SK-N-SH treated with all-trans-retinoic acid at 6 μM for 48 hours (cell line): ENCODE measurements at regions not wholly inside any gene's neighbourhood (a gene's known extent, or its start where the extent isn't known, plus 50 kb on each side); places are given as distances from the start of the nearest gene placed in this dataset.

Experiments used
- ATAC-seq: fragments of 200-7000 bp; cut with Tn5 transposase; 3 replicates; pipeline ENCODE4 v1.9.1; 2020; ENCODE audit warnings: mild to moderate bottlenecking, moderate library complexity
- ARNTL ChIP-seq: fragments of 450-650 bp; formaldehyde crosslinking; IDR thresholded peaks from 2 replicates; pipeline ENCODE4 v1.5.0; 2020; ENCODE audit warnings: low read depth, mild to moderate bottlenecking, moderate library complexity, borderline replicate concordance
- BACH2 ChIP-seq: fragments of 250-450 bp; sonication (Bioruptor Pico); IDR thresholded peaks from 2 replicates; pipeline ENCODE4 v1.9.0; 2021; ENCODE audit warnings: mild to moderate bottlenecking, borderline replicate concordance
- CREB5 ChIP-seq: fragments of 250-450 bp; sonication (Bioruptor Pico); IDR thresholded peaks from 2 replicates; pipeline ENCODE4 v1.5.1; 2020; ENCODE audit warnings: low read depth, mild to moderate bottlenecking, moderate library complexity
- CSDC2 ChIP-seq: fragments of 250-450 bp; sonication (Bioruptor Pico); IDR thresholded peaks from 2 replicates; pipeline ENCODE4 v1.5.0; 2020; ENCODE audit warnings: mild to moderate bottlenecking, moderate library complexity
- CSRNP3 ChIP-seq: fragments of 250-450 bp; sonication (Bioruptor Pico); IDR thresholded peaks from 2 replicates; pipeline ENCODE4 v1.5.1; 2021; ENCODE audit warnings: mild to moderate bottlenecking, moderate library complexity
- ESRRG ChIP-seq: fragments of 250-450 bp; sonication (Bioruptor Pico); IDR thresholded peaks from 2 replicates; pipeline ENCODE4 v1.6.1; 2021; ENCODE audit warnings: mild to moderate bottlenecking
- GLIS3 ChIP-seq: fragments of 250-450 bp; sonication (Bioruptor Pico); IDR thresholded peaks from 2 replicates; pipeline ENCODE4 v1.5.0; 2020; ENCODE audit warnings: mild to moderate bottlenecking, moderate library complexity
- ISL1 ChIP-seq: fragments of 250-450 bp; sonication (Bioruptor Pico); IDR thresholded peaks from 2 replicates; pipeline ENCODE4 v2.1.2; 2022; ENCODE audit warnings: mild to moderate bottlenecking, moderate library complexity
- OSR1 ChIP-seq: fragments of 250-450 bp; sonication (Bioruptor Pico); IDR thresholded peaks from 2 replicates; pipeline ENCODE4 v1.8.0; 2022; ENCODE audit warnings: moderate library complexity, mild to moderate bottlenecking, inconsistent platforms
- PATZ1 ChIP-seq: fragments of 250-450 bp; sonication (Bioruptor Pico); IDR thresholded peaks from 2 replicates; pipeline ENCODE4 v1.8.0; 2020; ENCODE audit warnings: mild to moderate bottlenecking, moderate library complexity, borderline replicate concordance
- POU6F1 ChIP-seq: fragments of 250-450 bp; sonication (Bioruptor Pico); IDR thresholded peaks from 2 replicates; pipeline ENCODE4 v1.8.0; 2021; ENCODE audit warnings: low read depth, mild to moderate bottlenecking, moderate library complexity, borderline replicate concordance
- PPARA ChIP-seq: fragments of 250-450 bp; sonication (Bioruptor Pico); IDR thresholded peaks from 2 replicates; pipeline ENCODE4 v1.5.0; 2020; ENCODE audit warnings: mild to moderate bottlenecking, borderline replicate concordance
- RARB ChIP-seq: fragments of 250-450 bp; sonication (Bioruptor Pico); IDR thresholded peaks from 2 replicates; pipeline ENCODE4 v1.8.0; 2021; ENCODE audit warnings: mild to moderate bottlenecking, moderate library complexity
- TCF4 ChIP-seq: fragments of 250-450 bp; sonication (Bioruptor Pico); IDR thresholded peaks from 2 replicates; pipeline ENCODE4 v1.8.0; 2021; ENCODE audit warnings: mild to moderate bottlenecking, moderate library complexity, borderline replicate concordance
- TOX ChIP-seq: fragments of 250-450 bp; sonication (Bioruptor Pico); IDR thresholded peaks from 2 replicates; pipeline ENCODE4 v1.8.0; 2021; ENCODE audit warnings: mild to moderate bottlenecking, moderate library complexity, borderline replicate concordance
- TSHZ2 ChIP-seq: fragments of 250-450 bp; sonication (Bioruptor Pico); IDR thresholded peaks from 2 replicates; pipeline ENCODE4 v1.5.0; 2020; ENCODE audit warnings: mild to moderate bottlenecking, moderate library complexity
- ZC3H10 ChIP-seq: fragments of 250-450 bp; sonication (Bioruptor Pico); IDR thresholded peaks from 2 replicates; pipeline ENCODE4 v1.5.1; 2021; ENCODE audit warnings: mild to moderate bottlenecking, moderate library complexity
- ZFP3 ChIP-seq: fragments of 250-450 bp; sonication (Bioruptor Pico); IDR thresholded peaks from 2 replicates; pipeline ENCODE4 v1.5.0; 2020; ENCODE audit warnings: mild to moderate bottlenecking, moderate library complexity
- ZFP30 ChIP-seq: fragments of 450-650 bp; formaldehyde crosslinking; IDR thresholded peaks from 2 replicates; pipeline ENCODE4 v1.5.0; 2022; ENCODE audit warnings: mild to moderate bottlenecking, moderate library complexity
- ZNF565 ChIP-seq: fragments of 450-650 bp; formaldehyde crosslinking; conservative IDR thresholded peaks from 2 replicates; pipeline ENCODE4 v1.5.0; 2020; ENCODE audit warnings: low read depth, mild to moderate bottlenecking, moderate library complexity
- ZNF70 ChIP-seq: fragments of 450-650 bp; formaldehyde crosslinking; IDR thresholded peaks from 2 replicates; pipeline ENCODE4 v1.5.0; 2020; ENCODE audit warnings: mild to moderate bottlenecking, moderate library complexity
- ZNF8 ChIP-seq: fragments of 450-650 bp; formaldehyde crosslinking; IDR thresholded peaks from 2 replicates; pipeline ENCODE4 v1.5.0; 2020; ENCODE audit warnings: mild to moderate bottlenecking, moderate library complexity

GRCh38 chr10:36515319-36515718 is 610.1 kb upstream of the ANKRD30A start:
- no peak for TF ChIP-seq OSR1 (CRISPR knock-in tag)
- TF ChIP-seq ISL1, result peak; percentile 46; the same call in 1 of the 2 replicates
- peak; percentile 89 for ATAC-seq

- TF ChIP-seq GLIS3 (CRISPR knock-in tag) (no peak), CSDC2 (CRISPR knock-in tag) (no peak), PPARA (no peak), TSHZ2 (CRISPR knock-in tag) (no peak), BACH2 (CRISPR knock-in tag) (no peak), ISL1 (no peak), TCF4 (no peak), ARNTL (CRISPR knock-in tag) (no peak), CREB5 (no peak), POU6F1 (CRISPR knock-in tag) (no peak), OSR1 (CRISPR knock-in tag) (no peak)
- no peak for ATAC-seq
Measured at GRCh38 chr10:36507715-36508114, 617.7 kb upstream of the ANKRD30A start.

GRCh38 chr10:36506697-36507496 is 618.5 kb upstream of the ANKRD30A start:
- ATAC-seq, result no peak
- TF ChIP-seq ZNF70 (CRISPR knock-in tag) (no peak), ZNF8 (CRISPR knock-in tag) (no peak), CSRNP3 (CRISPR knock-in tag) (no peak), ZFP30 (CRISPR knock-in tag) (no peak), BACH2 (CRISPR knock-in tag) (no peak), PATZ1 (no peak), CSDC2 (CRISPR knock-in tag) (no peak), ZC3H10 (CRISPR knock-in tag) (no peak), PPARA (no peak), ISL1 (no peak), ESRRG (CRISPR knock-in tag) (no peak), TSHZ2 (CRISPR knock-in tag) (no peak), CREB5 (no peak), TOX (CRISPR knock-in tag) (no peak), OSR1 (CRISPR knock-in tag) (no peak), ZNF565 (no peak), RARB (CRISPR knock-in tag) (no peak), ZFP3 (no peak)
